Upper lobe of right lung (tissue), 1 donor: ENCODE measurements at regions not wholly inside any gene's neighbourhood (a gene's known extent, or its start where the extent isn't known, plus 50 kb on each side); places are given as distances from the start of the nearest gene placed in this dataset.
"Not testable (repeated sequence)": the region's sequence is repeated elsewhere in the genome, so short reads cannot be mapped to it uniquely, and the experiment has no call there.

Experiments used
- ATAC-seq: fragments of 200-7000 bp; cut with Tn5 transposase; one replicate; pipeline ENCODE4 v1.9.1; 2020; ENCODE audit warnings: mild to moderate bottlenecking, moderate library complexity
- DNase-seq: peaks from one replicate; pipeline ENCODE4 v3.0.0-alpha.2; 2020
- H3K27ac ChIP-seq: fragments of 200-600 bp; one replicate; pipeline ENCODE4 v1.8.0; 2022
- H3K27me3 ChIP-seq: fragments of 200-600 bp; one replicate; pipeline ENCODE4 v1.8.0; 2022; ENCODE audit warnings: mild to moderate bottlenecking
- H3K36me3 ChIP-seq: fragments of 200-600 bp; one replicate; pipeline ENCODE4 v1.8.0; 2022
- H3K4me1 ChIP-seq: fragments of 200-600 bp; one replicate; pipeline ENCODE4 v1.8.0; 2022
- H3K4me3 ChIP-seq: fragments of 200-600 bp; one replicate; pipeline ENCODE4 v1.8.0; 2022; ENCODE audit warnings: mild to moderate bottlenecking
- H3K9me3 ChIP-seq: fragments of 200-600 bp; one replicate; pipeline ENCODE4 v1.8.0; 2022
- CTCF ChIP-seq: fragments of 200-600 bp; IDR thresholded peaks from one replicate; pipeline ENCODE4 v1.8.0; 2022; ENCODE audit warnings: antibody characterized with exemption
- intact Hi-C: fragments of 100-400 bp; cut with DNase I; formaldehyde crosslinking; loops from one replicate; pipeline ENCODE4 v1.11.0; 2022
- donor health status: DM: no; HTN: yes; CAD: no; lungs with severe emphysema.

- no peaks in the 10 kb centered on the region for H3K9me3 ChIP-seq
- no peak for DNase-seq
- intact Hi-C loops, result no loop called here
- no peak for TF ChIP-seq CTCF
- H3K27me3 ChIP-seq, result no peaks in the 10 kb centered on the region
- no peak overlapping the region for H3K27ac ChIP-seq
- ATAC-seq, result peak; percentile 57
- H3K36me3 ChIP-seq, result no peaks in the 10 kb centered on the region
- H3K4me1 ChIP-seq, result no peaks in the 10 kb centered on the region
- no peak overlapping the region for H3K4me3 ChIP-seq
These were observed 157.2 kb upstream of the TPRG1 start for GRCh38 chr3:189014526-189014925.

GRCh38 chr3:189022576-189023466 is 148.9 kb upstream of the TPRG1 start:
- H3K4me1 ChIP-seq, DNase-seq, H3K4me3 ChIP-seq, intact Hi-C loops, H3K27ac ChIP-seq, H3K27me3 ChIP-seq, H3K36me3 ChIP-seq, ATAC-seq, H3K9me3 ChIP-seq: not testable (repeated sequence)

- H3K36me3 ChIP-seq, result no peaks in the 10 kb centered on the region
- no peaks in the 10 kb centered on the region for H3K9me3 ChIP-seq
- H3K4me3 ChIP-seq, result no peak overlapping the region
- no peak for DNase-seq
- no peaks in the 10 kb centered on the region for H3K4me1 ChIP-seq
- intact Hi-C loops, result no loop called here
- H3K27me3 ChIP-seq, result no peaks in the 10 kb centered on the region
- ATAC-seq, result no peak
- no peak overlapping the region for H3K27ac ChIP-seq
- no peak for TF ChIP-seq CTCF
These were observed 145.9 kb upstream of the TPRG1 start for GRCh38 chr3:189025866-189026265.

GRCh38 chr3:189027626-189028155 is 144.1 kb upstream of the TPRG1 start:
- Histone ChIP-seq H3K36me3 (no peaks in the 10 kb centered on the region), H3K27ac (no peak overlapping the region), H3K27me3 (no peaks in the 10 kb centered on the region), H3K4me1 (no peaks in the 10 kb centered on the region), H3K9me3 (no peaks in the 10 kb centered on the region), H3K4me3 (no peak overlapping the region)
- TF ChIP-seq CTCF, result no peak
- no peak for ATAC-seq
- intact Hi-C loops, result no loop called here
- DNase-seq, result no peak

GRCh38 chr3:189038773-189039745 is 132.7 kb upstream of the TPRG1 start:
- no peak for TF ChIP-seq CTCF
- no peak overlapping the region for H3K4me3 ChIP-seq
- no peak for DNase-seq
- H3K27me3 ChIP-seq, result no peaks in the 10 kb centered on the region
- H3K9me3 ChIP-seq, result no peaks in the 10 kb centered on the region
- intact Hi-C loops, result no loop called here
- H3K36me3 ChIP-seq, result no peaks in the 10 kb centered on the region
- no peak for ATAC-seq
- no peak overlapping the region for H3K27ac ChIP-seq
- H3K4me1 ChIP-seq, result peaks cover 6% of the 10 kb centered on the region
